ENCODE measurements at regions not wholly inside any gene's neighbourhood (a gene's known extent, or its start where the extent isn't known, plus 50 kb on each side); places are given as distances from the start of the nearest gene placed in this dataset.

- TF ChIP-seq CTCF (IDR thresholded peaks at IDR 0.05) (no peak), POLR2A (IDR thresholded peaks at IDR 0.05) (no peak)
Observed at GRCh38 chr21:24737296-24737850, 869.9 kb downstream of the MRPL39 start.
